ENCODE measurements at regions not wholly inside any gene's neighbourhood (a gene's known extent, or its start where the extent isn't known, plus 50 kb on each side); places are given as distances from the start of the nearest gene placed in this dataset.

- Mint-ChIP-seq H3K9me3 (peaks cover 19% of the 10 kb centered on the region), H3K36me3 (ENCODE audit: low read depth) (no peaks in the 10 kb centered on the region), H3K27ac (no peak overlapping the region), H3K4me3 (no peak overlapping the region), H3K27me3 (no peaks in the 10 kb centered on the region), H3K4me1 (ENCODE audit: low read depth) (no peaks in the 10 kb centered on the region)
- intact Hi-C loops (cut with micrococcal nuclease), result no loop called here
Measured at GRCh38 chr2:220985561-220985960, 586.5 kb downstream of the EPHA4 start.

- no peaks in the 10 kb centered on the region for H3K36me3 Mint-ChIP-seq (ENCODE audit: low read depth)
Measured at GRCh38 chr2:220987839-220988238, 584.3 kb downstream of the EPHA4 start.

GRCh38 chr2:220991972-220992371 lies 580.1 kb downstream of the EPHA4 start:
- intact Hi-C loops (cut with micrococcal nuclease), result no loop called here
- H3K4me1 Mint-ChIP-seq (ENCODE audit: low read depth), result no peaks in the 10 kb centered on the region
- H3K27me3 Mint-ChIP-seq, result no peaks in the 10 kb centered on the region
- no peak overlapping the region for H3K4me3 Mint-ChIP-seq
- H3K27ac Mint-ChIP-seq, result no peak overlapping the region
- no peaks in the 10 kb centered on the region for H3K9me3 Mint-ChIP-seq
- no peaks in the 10 kb centered on the region for H3K36me3 Mint-ChIP-seq (ENCODE audit: low read depth)

More at GRCh38 chr2:220987839-220988238, 584.3 kb downstream of the EPHA4 start:
- no peaks in the 10 kb centered on the region for H3K27me3 Mint-ChIP-seq
- H3K27ac Mint-ChIP-seq, result no peak overlapping the region
- H3K9me3 Mint-ChIP-seq, result peaks cover 8% of the 10 kb centered on the region
- no peak overlapping the region for H3K4me3 Mint-ChIP-seq
- no peaks in the 10 kb centered on the region for H3K4me1 Mint-ChIP-seq (ENCODE audit: low read depth)
- intact Hi-C loops (cut with micrococcal nuclease), result no loop called here

- Mint-ChIP-seq H3K9me3 (no peaks in the 10 kb centered on the region), H3K27me3 (no peaks in the 10 kb centered on the region), H3K36me3 (ENCODE audit: low read depth) (no peaks in the 10 kb centered on the region), H3K4me3 (no peak overlapping the region), H3K4me1 (ENCODE audit: low read depth) (no peaks in the 10 kb centered on the region), H3K27ac (no peak overlapping the region)
- intact Hi-C loops (cut with micrococcal nuclease), result no loop called here
Measured at GRCh38 chr2:220994846-220995245, 577.3 kb downstream of the EPHA4 start.

GRCh38 chr2:220995581-220995980 lies 576.5 kb downstream of the EPHA4 start:
- Mint-ChIP-seq H3K36me3 (ENCODE audit: low read depth) (no peaks in the 10 kb centered on the region), H3K4me3 (no peak overlapping the region), H3K4me1 (ENCODE audit: low read depth) (no peaks in the 10 kb centered on the region), H3K9me3 (no peaks in the 10 kb centered on the region), H3K27ac (no peak overlapping the region), H3K27me3 (no peaks in the 10 kb centered on the region)
- intact Hi-C loops (cut with micrococcal nuclease), result no loop called here

GRCh38 chr2:220998156-220998555 lies 573.9 kb downstream of the EPHA4 start:
- Mint-ChIP-seq H3K9me3 (no peaks in the 10 kb centered on the region), H3K36me3 (ENCODE audit: low read depth) (no peaks in the 10 kb centered on the region), H3K27me3 (no peaks in the 10 kb centered on the region), H3K4me1 (ENCODE audit: low read depth) (no peaks in the 10 kb centered on the region), H3K4me3 (no peak overlapping the region), H3K27ac (no peak overlapping the region)
- intact Hi-C loops (cut with micrococcal nuclease), result no loop called here

GRCh38 chr2:220999356-220999755 lies 572.7 kb downstream of the EPHA4 start:
- H3K36me3 Mint-ChIP-seq (ENCODE audit: low read depth), result no peaks in the 10 kb centered on the region
- no peaks in the 10 kb centered on the region for H3K4me1 Mint-ChIP-seq (ENCODE audit: low read depth)
- no peak overlapping the region for H3K4me3 Mint-ChIP-seq
- peaks cover 5% of the 10 kb centered on the region for H3K9me3 Mint-ChIP-seq
- no peaks in the 10 kb centered on the region for H3K27me3 Mint-ChIP-seq
- intact Hi-C loops (cut with micrococcal nuclease), result no loop called here
- no peak overlapping the region for H3K27ac Mint-ChIP-seq

GRCh38 chr2:221001381-221001801 lies 570.7 kb downstream of the EPHA4 start:
- intact Hi-C loops (cut with micrococcal nuclease), result no loop called here
- no peak overlapping the region for H3K4me3 Mint-ChIP-seq
- no peaks in the 10 kb centered on the region for H3K27me3 Mint-ChIP-seq
- no peaks in the 10 kb centered on the region for H3K36me3 Mint-ChIP-seq (ENCODE audit: low read depth)
- peaks cover 5% of the 10 kb centered on the region for H3K9me3 Mint-ChIP-seq
- H3K27ac Mint-ChIP-seq, result no peak overlapping the region
- no peaks in the 10 kb centered on the region for H3K4me1 Mint-ChIP-seq (ENCODE audit: low read depth)

- intact Hi-C loops (cut with micrococcal nuclease), result no loop called here
- Mint-ChIP-seq H3K36me3 (ENCODE audit: low read depth) (no peaks in the 10 kb centered on the region), H3K4me1 (ENCODE audit: low read depth) (no peaks in the 10 kb centered on the region), H3K4me3 (no peak overlapping the region), H3K9me3 (peaks cover 5% of the 10 kb centered on the region), H3K27ac (no peak overlapping the region), H3K27me3 (no peaks in the 10 kb centered on the region)
Measured at GRCh38 chr2:221002101-221002685, 569.9 kb downstream of the EPHA4 start.

- Mint-ChIP-seq H3K27me3 (no peaks in the 10 kb centered on the region), H3K4me1 (ENCODE audit: low read depth) (no peaks in the 10 kb centered on the region), H3K4me3 (no peak overlapping the region), H3K36me3 (ENCODE audit: low read depth) (no peaks in the 10 kb centered on the region), H3K9me3 (peaks cover 5% of the 10 kb centered on the region), H3K27ac (no peak overlapping the region)
- intact Hi-C loops (cut with micrococcal nuclease), result no loop called here
Measured at GRCh38 chr2:221005338-221005737, 566.8 kb downstream of the EPHA4 start.

- Mint-ChIP-seq H3K4me1 (ENCODE audit: low read depth) (no peaks in the 10 kb centered on the region), H3K27ac (no peak overlapping the region), H3K9me3 (peaks cover 5% of the 10 kb centered on the region), H3K4me3 (no peak overlapping the region), H3K27me3 (no peaks in the 10 kb centered on the region), H3K36me3 (ENCODE audit: low read depth) (no peaks in the 10 kb centered on the region)
- intact Hi-C loops (cut with micrococcal nuclease), result no loop called here
Measured at GRCh38 chr2:221006084-221006483, 566.0 kb downstream of the EPHA4 start.

GRCh38 chr2:221016551-221016950 lies 555.6 kb downstream of the EPHA4 start:
- no peak overlapping the region for H3K4me3 Mint-ChIP-seq
- H3K27ac Mint-ChIP-seq, result no peak overlapping the region
- H3K4me1 Mint-ChIP-seq (ENCODE audit: low read depth), result no peaks in the 10 kb centered on the region
- H3K27me3 Mint-ChIP-seq, result no peaks in the 10 kb centered on the region
- intact Hi-C loops (cut with micrococcal nuclease), result no loop called here
- H3K36me3 Mint-ChIP-seq (ENCODE audit: low read depth), result no peaks in the 10 kb centered on the region
- H3K9me3 Mint-ChIP-seq, result no peaks in the 10 kb centered on the region

- H3K4me1 Mint-ChIP-seq (ENCODE audit: low read depth), result no peaks in the 10 kb centered on the region
Measured at GRCh38 chr2:221018262-221018661, 553.8 kb downstream of the EPHA4 start.

GRCh38 chr2:221019668-221020067 lies 552.4 kb downstream of the EPHA4 start:
- no peaks in the 10 kb centered on the region for H3K36me3 Mint-ChIP-seq (ENCODE audit: low read depth)
- no peaks in the 10 kb centered on the region for H3K9me3 Mint-ChIP-seq
- H3K27me3 Mint-ChIP-seq, result no peaks in the 10 kb centered on the region
- no peaks in the 10 kb centered on the region for H3K4me1 Mint-ChIP-seq (ENCODE audit: low read depth)
- intact Hi-C loops (cut with micrococcal nuclease), result no loop called here
- no peak overlapping the region for H3K27ac Mint-ChIP-seq
- H3K4me3 Mint-ChIP-seq, result no peak overlapping the region

More at GRCh38 chr2:221018262-221018661, 553.8 kb downstream of the EPHA4 start:
- intact Hi-C loops (cut with micrococcal nuclease), result no loop called here
- Mint-ChIP-seq H3K27ac (no peak overlapping the region), H3K9me3 (no peaks in the 10 kb centered on the region), H3K36me3 (ENCODE audit: low read depth) (no peaks in the 10 kb centered on the region), H3K4me3 (no peak overlapping the region), H3K27me3 (no peaks in the 10 kb centered on the region)

- H3K27ac Mint-ChIP-seq, result no peak overlapping the region
- H3K27me3 Mint-ChIP-seq, result no peaks in the 10 kb centered on the region
- no peak overlapping the region for H3K4me3 Mint-ChIP-seq
- H3K9me3 Mint-ChIP-seq, result no peaks in the 10 kb centered on the region
- intact Hi-C loops (cut with micrococcal nuclease), result no loop called here
- H3K36me3 Mint-ChIP-seq (ENCODE audit: low read depth), result no peaks in the 10 kb centered on the region
- no peaks in the 10 kb centered on the region for H3K4me1 Mint-ChIP-seq (ENCODE audit: low read depth)
Measured at GRCh38 chr2:221022554-221022953, 549.5 kb downstream of the EPHA4 start.
